Left colon (tissue), 2 donors: ENCODE measurements at regions not wholly inside any gene's neighbourhood (a gene's known extent, or its start where the extent isn't known, plus 50 kb on each side); places are given as distances from the start of the nearest gene placed in this dataset.
A peak's percentile ranks its signal among the peaks of the same experiment; 100 is the strongest.

ENCODE experiments used
- ATAC-seq: fragments of 200-7000 bp; cut with Tn5 transposase; one replicate; pipeline ENCODE4 v1.9.1; 2020; ENCODE audit warnings: mild to moderate bottlenecking, moderate library complexity
- DNase-seq, 2 donors: peaks; one replicate each; pipeline ENCODE4 v3.0.0-alpha.2; 2020
- intact Hi-C, 2 donors: fragments of 100-400 bp; cut with DNase I in 1 of 2; cut with micrococcal nuclease in 1 of 2; formaldehyde crosslinking; loops; one replicate each; pipeline versions ENCODE4 v1.11.2 to v1.14.0; 2022; cut with DNase I, micrococcal nuclease
- donor health status: DM: no; HTN: no; CAD: no.
- donor health status: DM: yes; HTN: yes; CAD: no.

- ATAC-seq (no peak), DNase-seq (no peak)
- intact Hi-C loops: no loop called here
Measured at GRCh38 chr6:130314271-130314670, 51.5 kb upstream of the TMEM200A start.

- ATAC-seq (no peak), DNase-seq (no peak)
- intact Hi-C loops: no loop called here
Measured at GRCh38 chr6:130313206-130313605, 52.6 kb upstream of the TMEM200A start.

DNA sequence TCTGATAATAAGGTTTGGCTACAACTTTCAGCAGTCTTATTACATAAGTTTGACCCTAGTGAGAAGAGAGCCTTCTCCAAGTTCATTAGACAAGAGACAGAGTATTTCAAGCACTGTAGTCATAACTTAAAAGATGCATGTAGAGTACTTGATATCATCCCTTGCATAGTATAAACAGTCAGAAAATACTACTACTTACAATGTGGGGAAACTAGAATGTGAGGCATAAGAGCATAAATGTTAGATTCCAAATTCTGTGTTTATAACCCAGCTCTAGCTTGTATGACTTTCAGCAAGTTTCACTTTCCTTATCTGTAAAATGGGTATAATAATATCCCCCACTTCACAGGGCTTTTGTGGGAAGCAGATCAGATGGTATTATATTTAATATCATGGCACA, 56.8 kb upstream of the TMEM200A start:
- ATAC-seq (no peak), DNase-seq (no peak)
- intact Hi-C loops: no loop called here

- peak; percentile 64 for ATAC-seq
- no peak for DNase-seq
- intact Hi-C loops: no loop called here
Measured at GRCh38 chr6:130307752-130308361, 58.0 kb upstream of the TMEM200A start.

DNA sequence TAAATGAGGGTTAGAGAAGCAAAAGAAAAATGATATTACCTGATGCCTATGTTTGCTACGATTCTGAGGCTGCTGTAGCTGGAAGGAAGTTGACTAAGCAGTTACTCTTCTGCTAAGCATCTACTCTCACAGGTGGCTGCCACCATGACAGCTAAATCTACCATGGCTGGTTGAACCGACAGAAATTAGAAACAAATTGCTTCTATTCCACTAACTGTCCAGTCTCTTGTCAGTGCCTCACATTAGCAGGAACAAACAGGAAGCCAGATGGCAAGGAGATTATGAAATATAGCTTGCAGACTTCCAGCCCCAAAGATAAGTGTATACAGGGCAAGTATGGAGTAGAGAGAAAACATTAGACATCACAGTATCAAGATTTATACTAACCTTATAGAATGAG, 59.4 kb upstream of the TMEM200A start:
- no peak for DNase-seq
- intact Hi-C loops: no loop called here
- ATAC-seq: no peak

GRCh38 chr6:130303431-130303830, 62.4 kb upstream of the TMEM200A start:
- DNase-seq: no peak
- no peak for ATAC-seq
- intact Hi-C loops: no loop called here

- ATAC-seq (peak; percentile 97), DNase-seq (no peak)
- intact Hi-C loops: no loop called here
Measured at GRCh38 chr6:130298258-130298657, 67.6 kb upstream of the TMEM200A start.

DNA sequence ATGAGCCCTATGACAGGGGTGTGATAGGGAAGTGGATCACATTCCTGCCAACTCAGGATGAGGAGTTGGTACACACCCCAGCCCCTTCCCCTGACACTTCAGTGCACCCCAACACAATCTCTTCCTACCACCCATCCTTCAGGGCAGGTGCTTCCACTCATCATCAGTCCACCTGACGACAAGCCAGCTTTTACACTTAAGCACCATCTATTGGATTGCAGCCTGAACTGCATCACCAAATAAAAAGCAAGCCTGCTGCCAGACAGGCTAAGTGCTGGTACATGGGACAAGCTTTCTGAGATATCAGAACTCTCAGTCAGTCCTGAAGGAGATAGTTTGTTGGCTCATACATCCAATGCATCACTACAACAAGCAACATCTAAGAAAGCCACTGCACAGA, 69.0 kb upstream of the TMEM200A start:
- ATAC-seq (no peak), DNase-seq (no peak)
- intact Hi-C loops: no loop called here

GRCh38 chr6:130293800-130294199, 71.0 kb upstream of the SAMD3 start:
- DNase-seq: peak in 1 of 2 donors; percentile 25

DNA sequence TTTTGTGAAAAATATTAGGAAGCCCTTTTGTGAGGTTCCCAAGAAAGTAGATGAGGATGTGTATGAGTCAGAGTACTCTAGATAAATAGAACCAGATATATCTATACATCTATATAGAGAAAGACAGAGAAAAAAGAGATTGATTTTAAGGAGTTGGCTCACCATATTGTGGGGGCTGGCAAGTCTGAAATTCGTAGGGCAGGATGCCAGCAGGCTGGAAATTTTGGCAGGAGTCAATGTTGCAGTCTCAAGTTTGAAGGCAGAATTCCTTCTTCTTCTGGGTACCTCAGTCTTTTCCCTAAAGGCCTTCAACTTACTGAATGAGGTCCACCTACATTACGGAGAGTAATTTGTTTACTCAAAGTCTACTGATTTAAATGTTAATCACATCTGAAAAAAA, 65.3 kb upstream of the SAMD3 start:
- ATAC-seq: no peak
- DNase-seq: no peak
- intact Hi-C loops: no loop called here

More at GRCh38 chr6:130293800-130294199, 71.0 kb upstream of the SAMD3 start:
- ATAC-seq: peak; percentile 69
- intact Hi-C loops: no loop called here

GRCh38 chr6:130282234-130282995, 59.7 kb upstream of the SAMD3 start:
- ATAC-seq (peak; percentile 61), DNase-seq (peak in 1 of 2 donors; percentile 7)
- intact Hi-C loops: no loop called here

- intact Hi-C loops: no loop called here
- DNase-seq: no peak
- ATAC-seq: no peak
Measured at GRCh38 chr6:130276507-130276906, 53.8 kb upstream of the SAMD3 start.

- DNase-seq: no peak
- intact Hi-C loops: no loop called here
- ATAC-seq: no peak
Measured at GRCh38 chr6:130274007-130274406, 51.3 kb upstream of the SAMD3 start.
